GM12874 (cell line): ENCODE measurements at regions not wholly inside any gene's neighbourhood (a gene's known extent, or its start where the extent isn't known, plus 50 kb on each side); places are given as distances from the start of the nearest gene placed in this dataset.

ENCODE experiments used
- TF ChIP-seq, protein P1 (sequence below): IDR thresholded peaks from 2 replicates; pipeline ENCODE4 v1.5.1; 2011; ENCODE audit warnings: low read depth, mild to moderate bottlenecking, control low read depth, low read length, moderate library complexity; ENCODE audit not compliant: insufficient read depth

DNA sequence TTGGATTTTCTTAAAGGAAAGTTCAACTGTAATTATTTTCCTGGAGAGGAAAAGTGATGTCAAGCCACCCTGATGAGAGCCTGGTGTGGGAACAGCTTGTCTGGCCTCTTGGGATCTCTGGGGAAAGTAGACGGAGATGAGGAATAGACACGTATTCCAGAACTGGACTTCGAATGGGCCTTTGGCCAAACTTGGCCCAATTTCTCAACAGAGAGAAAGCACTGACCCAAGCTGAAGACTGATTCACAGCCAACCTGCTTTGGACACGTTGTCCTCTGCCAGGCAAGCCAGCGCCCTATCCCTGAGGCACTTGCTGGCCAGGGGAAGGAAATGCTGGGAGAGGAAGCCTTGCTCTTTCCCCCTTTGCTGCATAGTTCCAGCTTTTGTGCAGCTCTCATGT, 70.8 kb upstream of the CTAGE1 start:
- TF ChIP-seq, protein P1, sequence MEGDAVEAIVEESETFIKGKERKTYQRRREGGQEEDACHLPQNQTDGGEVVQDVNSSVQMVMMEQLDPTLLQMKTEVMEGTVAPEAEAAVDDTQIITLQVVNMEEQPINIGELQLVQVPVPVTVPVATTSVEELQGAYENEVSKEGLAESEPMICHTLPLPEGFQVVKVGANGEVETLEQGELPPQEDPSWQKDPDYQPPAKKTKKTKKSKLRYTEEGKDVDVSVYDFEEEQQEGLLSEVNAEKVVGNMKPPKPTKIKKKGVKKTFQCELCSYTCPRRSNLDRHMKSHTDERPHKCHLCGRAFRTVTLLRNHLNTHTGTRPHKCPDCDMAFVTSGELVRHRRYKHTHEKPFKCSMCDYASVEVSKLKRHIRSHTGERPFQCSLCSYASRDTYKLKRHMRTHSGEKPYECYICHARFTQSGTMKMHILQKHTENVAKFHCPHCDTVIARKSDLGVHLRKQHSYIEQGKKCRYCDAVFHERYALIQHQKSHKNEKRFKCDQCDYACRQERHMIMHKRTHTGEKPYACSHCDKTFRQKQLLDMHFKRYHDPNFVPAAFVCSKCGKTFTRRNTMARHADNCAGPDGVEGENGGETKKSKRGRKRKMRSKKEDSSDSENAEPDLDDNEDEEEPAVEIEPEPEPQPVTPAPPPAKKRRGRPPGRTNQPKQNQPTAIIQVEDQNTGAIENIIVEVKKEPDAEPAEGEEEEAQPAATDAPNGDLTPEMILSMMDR = no peak

GRCh38 chr18:22489704-22490103, 72.0 kb upstream of the CTAGE1 start:
- TF ChIP-seq, protein P1 = no peak

DNA sequence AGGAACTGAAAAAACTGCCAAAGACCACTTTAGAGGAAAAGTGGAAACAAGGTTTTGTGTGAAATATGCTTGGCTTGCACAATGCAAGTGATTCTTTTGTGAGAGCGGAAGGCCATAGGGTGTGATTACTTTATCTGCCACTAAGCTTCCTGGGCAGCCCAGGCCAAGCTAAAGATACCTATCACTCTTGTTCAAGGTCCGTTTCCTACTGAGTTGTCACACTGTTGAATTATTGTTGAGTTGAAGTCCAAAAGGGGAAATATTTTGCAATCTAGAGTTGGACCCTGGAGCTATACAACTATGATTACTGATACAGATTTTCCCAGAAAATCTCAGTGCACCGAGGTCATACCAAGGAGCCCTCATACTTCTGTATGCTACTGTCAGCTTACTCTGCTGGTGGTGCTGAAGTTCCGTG, 72.7 kb upstream of the CTAGE1 start:
- TF ChIP-seq, protein P1 = no peak

DNA sequence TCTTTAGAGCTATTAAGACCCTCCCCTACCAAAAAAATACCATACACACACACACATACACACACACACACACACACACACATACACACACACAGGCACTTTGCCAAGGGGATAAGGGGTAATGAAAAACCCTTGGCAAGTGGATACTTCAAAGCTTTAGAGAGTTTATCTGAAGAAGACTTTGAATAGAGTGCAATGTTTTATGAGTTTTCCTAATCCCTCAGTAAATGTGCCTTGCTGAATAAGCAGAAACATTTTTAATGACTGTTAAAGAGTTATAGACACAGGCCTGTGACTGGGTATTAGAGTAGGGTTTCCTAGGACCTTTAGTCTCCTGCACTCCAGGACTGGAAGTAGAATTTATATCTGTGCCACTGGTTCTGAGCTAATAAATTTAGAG, 75.5 kb upstream of the CTAGE1 start:
- TF ChIP-seq, protein P1 = no peak

GRCh38 chr18:22493940-22494339, 76.2 kb upstream of the CTAGE1 start:
- TF ChIP-seq, protein P1 = no peak

DNA sequence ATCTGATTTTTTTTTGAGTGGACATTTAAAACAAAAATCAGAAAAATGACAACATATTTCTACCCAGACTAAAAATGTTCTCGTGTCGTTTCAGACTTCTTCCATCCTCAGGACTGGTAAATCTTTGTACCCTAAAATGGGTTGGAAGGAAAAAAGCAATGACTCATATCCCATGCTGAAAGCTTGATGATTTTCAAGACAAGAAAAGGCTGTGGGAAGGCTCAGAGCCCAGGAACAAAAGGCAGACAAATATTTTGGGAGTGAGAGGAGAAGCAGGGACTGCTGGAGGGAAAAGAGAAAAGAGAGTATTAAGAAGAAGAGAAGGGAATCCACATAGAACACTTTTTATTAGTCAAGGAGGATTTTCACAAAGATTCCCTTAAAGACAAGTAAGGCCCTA, 77.1 kb upstream of the CTAGE1 start:
- TF ChIP-seq, protein P1 = no peak

GRCh38 chr18:22499421-22499820, 81.7 kb upstream of the CTAGE1 start:
- TF ChIP-seq, protein P1 = no peak

- TF ChIP-seq, protein P1 = no peak
Measured at GRCh38 chr18:22503803-22504202, 86.1 kb upstream of the CTAGE1 start.
